PFSK-1 (cell line): ENCODE measurements at regions not wholly inside any gene's neighbourhood (a gene's known extent, or its start where the extent isn't known, plus 50 kb on each side); places are given as distances from the start of the nearest gene placed in this dataset.

Experiments
- FOXP2 ChIP-seq: optimal IDR thresholded peaks from 2 replicates; pipeline ENCODE3; 2011; ENCODE audit warnings: borderline replicate concordance, control low read depth, inconsistent platforms; ENCODE audit not compliant: insufficient read depth; ENCODE audit errors: extremely low read length, extremely low read depth
- POLR2AphosphoS5 ChIP-seq: IDR thresholded peaks from 2 replicates; pipeline ENCODE4 v1.6.1; 2012; ENCODE audit warnings: low read depth, mild to moderate bottlenecking, control low read depth, low read length, moderate library complexity
- REST ChIP-seq, 2 experiments: IDR thresholded peaks; 2 replicates each; pipeline versions ENCODE4 v1.6.1 to v1.8.0; 2011 to 2012; ENCODE audit warnings: low read depth in 2 of 2, low read length in 2 of 2, control low read depth in 1 of 2, inconsistent platforms in 1 of 2, mild to moderate bottlenecking in 1 of 2, moderate library complexity in 1 of 2; ENCODE audit not compliant: insufficient read depth in 1 of 2
- SIN3A ChIP-seq: IDR thresholded peaks from 2 replicates; pipeline ENCODE4 v1.6.1; 2012; ENCODE audit warnings: mild to moderate bottlenecking, low read length, moderate library complexity, borderline replicate concordance; ENCODE audit not compliant: insufficient read depth
- TAF1 ChIP-seq: IDR thresholded peaks from 2 replicates; pipeline ENCODE4 v1.6.1; 2012; ENCODE audit warnings: low read length, control low read depth, borderline replicate concordance; ENCODE audit not compliant: insufficient read depth

- TF ChIP-seq POLR2AphosphoS5 (no peak), FOXP2 (no peak), REST (IDR thresholded peaks at IDR 0.05; ENCODE audit: insufficient read depth in 1 of 2, low read depth in 2 of 2, low read length in 2 of 2) (no peak), TAF1 (no peak), SIN3A (no peak)
These were observed 182.1 kb upstream of the ZEB2 start for GRCh38 chr2:144702051-144702450.

GRCh38 chr2:144701259-144701658, 181.3 kb upstream of the ZEB2 start:
- TF ChIP-seq REST (IDR thresholded peaks at IDR 0.05; ENCODE audit: insufficient read depth in 1 of 2, low read depth in 2 of 2, low read length in 2 of 2) (no peak), POLR2AphosphoS5 (no peak), SIN3A (no peak), FOXP2 (no peak), TAF1 (no peak)

- TF ChIP-seq REST (IDR thresholded peaks at IDR 0.05; ENCODE audit: insufficient read depth in 1 of 2, low read depth in 2 of 2, low read length in 2 of 2) (no peak), FOXP2 (no peak), SIN3A (no peak), POLR2AphosphoS5 (no peak), TAF1 (no peak)
These were observed 178.2 kb upstream of the ZEB2 start for GRCh38 chr2:144698156-144698555.

GRCh38 chr2:144695657-144696056, 175.7 kb upstream of the ZEB2 start:
- TF ChIP-seq TAF1 (no peak), REST (IDR thresholded peaks at IDR 0.05; ENCODE audit: insufficient read depth in 1 of 2, low read depth in 2 of 2, low read length in 2 of 2) (no peak), POLR2AphosphoS5 (no peak), SIN3A (no peak), FOXP2 (no peak)

- TF ChIP-seq POLR2AphosphoS5 (no peak), TAF1 (no peak), FOXP2 (no peak), SIN3A (no peak), REST (IDR thresholded peaks at IDR 0.05; ENCODE audit: insufficient read depth in 1 of 2, low read depth in 2 of 2, low read length in 2 of 2) (no peak)
These were observed 174.5 kb upstream of the ZEB2 start for GRCh38 chr2:144694456-144694855.
